Keratinocyte (primary cell): ENCODE measurements at regions not wholly inside any gene's neighbourhood (a gene's known extent, or its start where the extent isn't known, plus 50 kb on each side); places are given as distances from the start of the nearest gene placed in this dataset.

Experiments
- DNase-seq: peaks from one replicate; pipeline ENCODE4 v3.0.0-alpha.2; 2011; ENCODE audit warnings: low read depth, missing footprints, low spot score
- FAIRE-seq: peaks from 2 replicates; lab custom pipeline; 2011; peaks lifted over from hg19 to GRCh38; lab: Jason Lieb, UNC
- H2AFZ ChIP-seq: 2 replicates; pipeline ENCODE4 v1.6.0; 2012; ENCODE audit warnings: low read length, control low read depth, inconsistent platforms; ENCODE audit not compliant: control insufficient read depth
- H3K27ac ChIP-seq: 2 replicates; pipeline ENCODE4 v1.5.1; 2011; ENCODE audit warnings: low read length; ENCODE audit not compliant: control insufficient read depth, insufficient read depth
- H3K27me3 ChIP-seq: 3 replicates; pipeline ENCODE4 v1.6.0; 2011; ENCODE audit warnings: low read length; ENCODE audit not compliant: control insufficient read depth, insufficient read depth; ENCODE audit errors: extremely low read depth
- H3K36me3 ChIP-seq, 2 experiments: 2 replicates in 1 of 2; 3 replicates in 1 of 2; pipeline ENCODE4 v1.5.1; 2011; ENCODE audit warnings: low read length in 2 of 2, mild to moderate bottlenecking in 1 of 2; ENCODE audit not compliant: control insufficient read depth in 2 of 2, insufficient read depth in 2 of 2; ENCODE audit errors: extremely low read depth in 1 of 2
- H3K4me1 ChIP-seq: 3 replicates; pipeline ENCODE4 v1.5.1; 2011; ENCODE audit warnings: low read length; ENCODE audit not compliant: control insufficient read depth, insufficient read depth; ENCODE audit errors: extremely low read depth
- H3K4me2 ChIP-seq: 3 replicates; pipeline ENCODE4 v1.6.0; 2011; ENCODE audit warnings: low read depth, low read length; ENCODE audit not compliant: control insufficient read depth, insufficient read depth; ENCODE audit errors: extremely low read depth
- H3K4me3 ChIP-seq, 3 experiments: fragments of 200-600 bp in 1 of 3; sonication (generic) in 1 of 3; 2 replicates in 2 of 3; 3 replicates in 1 of 3; pipeline ENCODE4 v1.5.1; 2011 to 2016; ENCODE audit warnings: low read length in 3 of 3, mild to moderate bottlenecking in 3 of 3, control low read depth in 2 of 3, inconsistent platforms in 1 of 3, low read depth in 1 of 3, mixed read lengths in 1 of 3, mixed run types in 1 of 3, moderate library complexity in 1 of 3; ENCODE audit not compliant: control insufficient read depth in 2 of 3, insufficient read depth in 2 of 3; ENCODE audit errors: extremely low read depth in 1 of 3
- H3K79me2 ChIP-seq: 2 replicates; pipeline ENCODE4 v1.6.0; 2012; ENCODE audit warnings: low read length; ENCODE audit not compliant: control insufficient read depth, insufficient read depth
- H3K9ac ChIP-seq: 3 replicates; pipeline ENCODE4 v1.6.0; 2011; ENCODE audit warnings: low read length; ENCODE audit not compliant: control insufficient read depth, insufficient read depth; ENCODE audit errors: extremely low read depth
- H3K9me1 ChIP-seq: 3 replicates; pipeline ENCODE4 v1.6.0; 2011; ENCODE audit warnings: low read length; ENCODE audit not compliant: control insufficient read depth, insufficient read depth; ENCODE audit errors: extremely low read depth
- H3K9me3 ChIP-seq: 2 replicates; pipeline ENCODE4 v1.5.1; 2012; ENCODE audit warnings: low read depth, low read length; ENCODE audit not compliant: control insufficient read depth
- H4K20me1 ChIP-seq: 3 replicates; pipeline ENCODE4 v1.6.0; 2011; ENCODE audit warnings: low read length; ENCODE audit not compliant: control insufficient read depth, insufficient read depth; ENCODE audit errors: extremely low read depth
- EZH2 ChIP-seq: IDR thresholded peaks from one replicate; pipeline ENCODE4 v1.6.1; 2012; ENCODE audit warnings: inconsistent platforms, mild to moderate bottlenecking, low read length, moderate library complexity
- dilution Hi-C: fragments of 300-500 bp; cut with MboI; formaldehyde crosslinking; loops from one replicate; pipeline ENCODE4 v1.7.0; 2020; ENCODE audit warnings: low sequenced_read_pairs; ENCODE audit not compliant: extremely low pct_ligation_motif_present
- TF ChIP-seq, protein P1 (sequence below), 3 experiments: IDR thresholded peaks in 1 of 3; conservative IDR thresholded peaks in 1 of 3; optimal IDR thresholded peaks in 1 of 3; 2 replicates in 2 of 3; 3 replicates in 1 of 3; pipeline versions ENCODE3 to v1.5.1; 2011; ENCODE audit warnings: low read length in 3 of 3, mild to moderate bottlenecking in 3 of 3, moderate library complexity in 2 of 3, control low read depth in 1 of 3, inconsistent platforms in 1 of 3; ENCODE audit not compliant: insufficient read depth in 2 of 3; ENCODE audit errors: extremely low read depth in 1 of 3

DNA sequence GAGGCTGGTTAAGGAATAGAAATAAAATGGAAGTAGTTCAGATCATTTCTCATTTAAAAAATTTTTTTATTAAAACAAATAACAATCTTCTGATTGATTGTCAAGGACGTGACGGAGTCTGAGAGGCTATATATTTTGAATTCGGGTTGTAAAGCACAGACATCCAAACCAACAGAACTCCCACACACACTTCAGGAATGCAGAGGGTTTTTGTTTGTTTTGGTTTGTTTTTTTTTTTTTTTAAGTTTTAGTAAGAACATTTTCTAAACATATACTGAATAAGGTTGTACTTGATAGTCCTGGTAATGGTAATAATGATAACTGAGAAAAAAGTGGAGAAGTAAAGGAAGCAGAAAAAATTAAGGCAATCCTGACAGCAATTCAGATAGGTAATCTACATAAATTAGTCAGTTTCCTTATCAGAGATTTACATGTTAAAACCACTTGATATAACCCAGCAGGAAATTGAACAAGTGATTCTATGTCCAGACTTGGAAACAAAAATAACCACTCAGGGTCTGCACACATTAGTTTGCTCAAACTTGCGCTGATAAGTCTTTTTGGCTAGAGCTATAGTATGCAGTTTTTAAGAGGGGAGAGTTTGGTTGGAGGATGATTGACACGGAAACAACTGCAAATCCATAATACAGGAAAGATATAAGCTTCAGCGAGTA is 51.5 kb upstream of the CTAGE1 start:
- no peak for DNase-seq
- no peaks in the 10 kb centered on the region for H3K9me1 ChIP-seq
- no peak overlapping the region for H3K9ac ChIP-seq
- no peak overlapping the region for H3K4me3 ChIP-seq
- H3K4me1 ChIP-seq, result peaks cover 41% of the 10 kb centered on the region
- H3K36me3 ChIP-seq, result no peaks in the 10 kb centered on the region
- no peak overlapping the region for H2AFZ ChIP-seq
- no peaks in the 10 kb centered on the region for H4K20me1 ChIP-seq
- no peaks in the 10 kb centered on the region for H3K79me2 ChIP-seq
- peaks cover 5% of the 10 kb centered on the region for H3K9me3 ChIP-seq
- TF ChIP-seq, protein P1, sequence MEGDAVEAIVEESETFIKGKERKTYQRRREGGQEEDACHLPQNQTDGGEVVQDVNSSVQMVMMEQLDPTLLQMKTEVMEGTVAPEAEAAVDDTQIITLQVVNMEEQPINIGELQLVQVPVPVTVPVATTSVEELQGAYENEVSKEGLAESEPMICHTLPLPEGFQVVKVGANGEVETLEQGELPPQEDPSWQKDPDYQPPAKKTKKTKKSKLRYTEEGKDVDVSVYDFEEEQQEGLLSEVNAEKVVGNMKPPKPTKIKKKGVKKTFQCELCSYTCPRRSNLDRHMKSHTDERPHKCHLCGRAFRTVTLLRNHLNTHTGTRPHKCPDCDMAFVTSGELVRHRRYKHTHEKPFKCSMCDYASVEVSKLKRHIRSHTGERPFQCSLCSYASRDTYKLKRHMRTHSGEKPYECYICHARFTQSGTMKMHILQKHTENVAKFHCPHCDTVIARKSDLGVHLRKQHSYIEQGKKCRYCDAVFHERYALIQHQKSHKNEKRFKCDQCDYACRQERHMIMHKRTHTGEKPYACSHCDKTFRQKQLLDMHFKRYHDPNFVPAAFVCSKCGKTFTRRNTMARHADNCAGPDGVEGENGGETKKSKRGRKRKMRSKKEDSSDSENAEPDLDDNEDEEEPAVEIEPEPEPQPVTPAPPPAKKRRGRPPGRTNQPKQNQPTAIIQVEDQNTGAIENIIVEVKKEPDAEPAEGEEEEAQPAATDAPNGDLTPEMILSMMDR (optimal IDR thresholded peaks at IDR 0.05 in 1 of 3, IDR thresholded peaks at IDR 0.05 in 1 of 3, conservative IDR thresholded peaks at IDR 0.05 in 1 of 3; ENCODE audit: extremely low read depth in 1 of 3, insufficient read depth in 2 of 3, low read length in 3 of 3), result no peak
- TF ChIP-seq EZH2, result no peak
- H3K4me2 ChIP-seq, result no peak overlapping the region
- dilution Hi-C loops, result no loop called here
- peak overlapping the region; percentile 99 for H3K27ac ChIP-seq
- no peaks in the 10 kb centered on the region for H3K27me3 ChIP-seq
- no peak for FAIRE-seq

DNA sequence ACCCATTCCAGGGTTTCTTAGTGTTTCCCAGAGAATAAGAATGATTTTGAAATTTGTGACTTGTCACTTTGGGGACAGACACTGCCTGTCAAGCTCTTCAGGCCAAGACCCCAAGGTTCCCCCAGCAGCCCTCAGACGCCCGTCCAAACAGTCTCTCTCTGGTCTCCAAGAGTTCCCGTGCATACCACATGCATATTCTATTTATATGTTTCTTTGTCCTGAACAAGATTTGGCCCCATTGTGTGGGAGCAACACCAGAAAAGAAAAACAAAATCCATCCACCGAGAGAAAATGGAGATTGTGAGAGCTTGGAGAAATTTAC is 52.2 kb upstream of the CTAGE1 start:
- Histone ChIP-seq H3K36me3 (no peaks in the 10 kb centered on the region), H4K20me1 (no peaks in the 10 kb centered on the region), H2AFZ (no peak overlapping the region), H3K27me3 (no peaks in the 10 kb centered on the region), H3K4me1 (peaks cover 41% of the 10 kb centered on the region), H3K9ac (no peak overlapping the region), H3K9me3 (peaks cover 5% of the 10 kb centered on the region), H3K79me2 (no peaks in the 10 kb centered on the region), H3K4me3 (no peak overlapping the region), H3K9me1 (no peaks in the 10 kb centered on the region), H3K4me2 (no peak overlapping the region), H3K27ac (no peak overlapping the region)
- no peak for DNase-seq
- no peak for FAIRE-seq
- dilution Hi-C loops, result no loop called here
- TF ChIP-seq EZH2, result no peak
- TF ChIP-seq, protein P1 (optimal IDR thresholded peaks at IDR 0.05 in 1 of 3, IDR thresholded peaks at IDR 0.05 in 1 of 3, conservative IDR thresholded peaks at IDR 0.05 in 1 of 3; ENCODE audit: extremely low read depth in 1 of 3, insufficient read depth in 2 of 3, low read length in 3 of 3), result no peak
